ENCODE measurements at regions not wholly inside any gene's neighbourhood (a gene's known extent, or its start where the extent isn't known, plus 50 kb on each side); places are given as distances from the start of the nearest gene placed in this dataset.

DNA sequence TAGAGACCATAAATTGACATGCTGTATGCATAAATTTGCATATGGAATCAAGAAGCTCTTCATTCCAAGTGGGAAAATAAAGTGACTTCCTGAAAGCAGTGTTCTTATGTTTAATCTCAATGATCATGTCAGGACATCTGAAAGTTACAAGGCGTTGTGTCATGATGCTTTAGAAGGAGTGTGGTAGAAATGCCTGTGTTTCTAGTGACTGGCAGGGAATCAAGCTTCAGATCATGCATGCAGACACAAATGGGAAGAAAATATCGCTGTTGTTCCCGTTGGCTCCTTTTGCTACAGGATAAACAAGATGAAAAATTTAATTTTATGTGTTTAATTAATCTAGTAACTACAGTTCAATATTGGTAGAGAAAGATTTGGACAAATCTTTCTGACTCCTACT is 298.1 kb upstream of the SYT1 start:
- TF ChIP-seq POLR2A (IDR thresholded peaks at IDR 0.05) (no peak), POLR2AphosphoS5 (IDR thresholded peaks at IDR 0.05) (no peak)
- TF ChIP-seq, protein P1, sequence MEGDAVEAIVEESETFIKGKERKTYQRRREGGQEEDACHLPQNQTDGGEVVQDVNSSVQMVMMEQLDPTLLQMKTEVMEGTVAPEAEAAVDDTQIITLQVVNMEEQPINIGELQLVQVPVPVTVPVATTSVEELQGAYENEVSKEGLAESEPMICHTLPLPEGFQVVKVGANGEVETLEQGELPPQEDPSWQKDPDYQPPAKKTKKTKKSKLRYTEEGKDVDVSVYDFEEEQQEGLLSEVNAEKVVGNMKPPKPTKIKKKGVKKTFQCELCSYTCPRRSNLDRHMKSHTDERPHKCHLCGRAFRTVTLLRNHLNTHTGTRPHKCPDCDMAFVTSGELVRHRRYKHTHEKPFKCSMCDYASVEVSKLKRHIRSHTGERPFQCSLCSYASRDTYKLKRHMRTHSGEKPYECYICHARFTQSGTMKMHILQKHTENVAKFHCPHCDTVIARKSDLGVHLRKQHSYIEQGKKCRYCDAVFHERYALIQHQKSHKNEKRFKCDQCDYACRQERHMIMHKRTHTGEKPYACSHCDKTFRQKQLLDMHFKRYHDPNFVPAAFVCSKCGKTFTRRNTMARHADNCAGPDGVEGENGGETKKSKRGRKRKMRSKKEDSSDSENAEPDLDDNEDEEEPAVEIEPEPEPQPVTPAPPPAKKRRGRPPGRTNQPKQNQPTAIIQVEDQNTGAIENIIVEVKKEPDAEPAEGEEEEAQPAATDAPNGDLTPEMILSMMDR (IDR thresholded peaks at IDR 0.05 in 8 of 11, conservative IDR thresholded peaks at IDR 0.05 in 3 of 11), result no peak

Measured in spleen (tissue), 7 donors.